Fibroblast of mammary gland (primary cell): ENCODE measurements at regions not wholly inside any gene's neighbourhood (a gene's known extent, or its start where the extent isn't known, plus 50 kb on each side); places are given as distances from the start of the nearest gene placed in this dataset.

Experiments
- DNase-seq: peaks from one replicate; pipeline ENCODE4 v3.0.0-alpha.2; 2010; ENCODE audit warnings: low read depth
- H3K4me3 ChIP-seq: 2 replicates; pipeline ENCODE4 v1.5.1; 2011; ENCODE audit warnings: low read depth, mild to moderate bottlenecking, low read length, moderate library complexity; ENCODE audit not compliant: control insufficient read depth
- CTCF ChIP-seq: conservative IDR thresholded peaks from 2 replicates; pipeline ENCODE4 v1.5.1; 2011; ENCODE audit warnings: low read depth, low read length, inconsistent platforms; ENCODE audit not compliant: control insufficient read depth, insufficient read depth

- no peak for DNase-seq
- TF ChIP-seq CTCF: no peak
- H3K4me3 ChIP-seq: no peak overlapping the region
Observed at GRCh38 chr3:79902151-79902550, 134.4 kb upstream of the ROBO1 start.

- no peak for DNase-seq
- H3K4me3 ChIP-seq: no peak overlapping the region
- TF ChIP-seq CTCF: no peak
Observed at GRCh38 chr3:79898907-79899306, 131.1 kb upstream of the ROBO1 start.

- TF ChIP-seq CTCF: no peak
- no peak for DNase-seq
- no peak overlapping the region for H3K4me3 ChIP-seq
Observed at GRCh38 chr3:79896086-79896485, 128.3 kb upstream of the ROBO1 start.

DNA sequence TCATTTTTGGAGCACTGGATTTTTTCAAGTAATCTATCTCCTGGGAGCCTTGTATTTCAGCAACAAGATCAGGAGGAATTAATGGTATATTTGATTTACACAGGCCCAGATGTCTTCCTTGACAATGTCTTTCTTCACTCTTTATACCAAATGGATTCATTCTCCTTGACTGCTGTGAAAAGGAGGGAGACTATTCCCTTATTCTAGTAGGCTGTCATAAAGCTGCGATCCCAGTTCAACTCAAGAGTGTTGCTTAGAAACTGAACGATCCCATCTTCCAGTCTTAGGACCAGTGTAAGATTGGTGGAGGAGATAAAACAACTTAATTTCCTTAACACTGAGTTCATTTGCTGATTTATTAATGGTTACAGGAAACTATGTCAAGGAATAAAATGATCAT is 119.4 kb upstream of the ROBO1 start:
- no peak for TF ChIP-seq CTCF
- H3K4me3 ChIP-seq: no peak overlapping the region
- DNase-seq: no peak

GRCh38 chr3:79886204-79886603 is 118.4 kb upstream of the ROBO1 start:
- no peak for TF ChIP-seq CTCF
- no peak overlapping the region for H3K4me3 ChIP-seq
- no peak for DNase-seq

- TF ChIP-seq CTCF: no peak
- no peak for DNase-seq
- H3K4me3 ChIP-seq: no peak overlapping the region
Observed at GRCh38 chr3:79885407-79885806, 117.6 kb upstream of the ROBO1 start.

DNA sequence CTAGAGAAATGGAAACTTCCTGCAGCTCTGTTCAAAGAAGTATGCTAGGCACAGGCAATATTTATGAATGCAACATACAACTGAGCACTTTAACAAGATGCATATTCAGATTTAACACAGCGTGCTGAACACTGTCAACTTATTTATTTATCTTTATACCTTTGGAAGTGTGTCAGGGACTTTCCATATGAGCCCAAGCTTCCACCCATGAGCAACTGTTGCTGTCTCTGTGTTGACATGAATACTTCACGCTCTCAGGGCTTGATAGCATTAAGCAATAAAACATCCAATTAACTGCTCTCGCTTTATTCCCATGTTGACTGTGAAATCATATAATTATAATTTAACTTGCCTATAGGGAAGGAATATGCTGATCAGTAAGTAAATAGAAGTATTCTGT is 116.6 kb upstream of the ROBO1 start:
- no peak overlapping the region for H3K4me3 ChIP-seq
- no peak for DNase-seq
- TF ChIP-seq CTCF: no peak
